LHCN-M2 (cell line): ENCODE measurements at regions not wholly inside any gene's neighbourhood (a gene's known extent, or its start where the extent isn't known, plus 50 kb on each side); places are given as distances from the start of the nearest gene placed in this dataset.

Experiments used
- DNase-seq: peaks from one replicate; pipeline ENCODE4 v3.0.0-alpha.2; 2012; ENCODE audit warnings: low read depth

DNA sequence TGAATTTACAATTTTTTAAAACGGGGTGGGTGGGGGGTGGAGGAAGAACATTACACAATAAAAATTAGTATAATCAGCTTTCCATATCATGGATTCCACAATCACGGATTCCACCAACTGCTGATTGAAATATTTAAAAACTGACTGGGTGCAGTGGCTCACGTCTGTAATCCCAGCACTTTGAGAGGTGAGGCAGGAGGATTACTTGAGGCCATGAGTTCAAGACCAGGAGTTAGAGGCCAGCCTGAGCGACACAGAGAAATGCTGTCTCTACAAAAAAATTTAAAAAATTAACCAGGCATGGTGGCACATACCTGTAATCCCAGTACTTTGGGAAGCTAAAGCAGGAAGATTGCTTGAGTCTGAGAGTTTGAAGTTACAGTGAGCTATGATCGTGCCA, 254.7 kb downstream of the ATG4C start:
- DNase-seq = no peak

DNA sequence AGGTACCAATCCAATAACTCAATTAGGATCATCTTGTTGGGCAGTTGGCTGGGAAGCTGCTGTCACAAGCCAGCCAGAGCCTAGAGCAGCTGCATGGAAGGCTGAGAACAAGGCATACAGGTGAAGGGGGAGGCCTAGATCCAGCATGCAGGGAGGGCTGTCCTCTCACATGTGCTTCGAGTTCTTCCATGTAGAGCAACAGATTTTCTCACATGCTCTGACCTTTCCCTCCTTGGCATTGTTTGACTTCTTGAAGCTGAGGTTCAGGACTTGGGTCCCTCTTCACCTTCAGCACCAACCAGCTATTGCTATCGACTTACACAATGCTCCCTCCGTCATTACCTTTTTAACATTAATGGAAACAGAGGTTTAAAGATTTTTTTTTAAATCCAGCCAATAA, 257.7 kb downstream of the ATG4C start:
- DNase-seq = no peak

DNA sequence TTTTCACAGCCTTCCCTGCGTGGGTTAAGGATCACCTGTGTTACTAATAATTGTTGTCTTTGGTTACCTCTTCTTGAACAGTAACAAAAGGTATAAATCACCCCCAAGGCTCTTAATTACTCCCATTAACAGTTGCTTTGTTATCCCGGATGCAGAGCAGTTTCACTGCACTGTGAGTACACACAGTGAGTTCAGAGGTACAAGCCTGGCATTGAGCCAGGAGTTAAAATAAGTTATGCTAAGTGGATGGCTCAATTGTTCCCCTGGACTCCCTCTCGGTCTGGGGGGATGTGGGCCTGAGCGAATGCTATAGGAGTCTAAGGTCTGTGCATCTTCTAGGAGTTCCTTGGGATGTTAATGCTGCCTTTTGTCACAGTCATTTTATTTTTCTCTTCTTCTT, 258.3 kb downstream of the ATG4C start:
- no peak for DNase-seq

DNA sequence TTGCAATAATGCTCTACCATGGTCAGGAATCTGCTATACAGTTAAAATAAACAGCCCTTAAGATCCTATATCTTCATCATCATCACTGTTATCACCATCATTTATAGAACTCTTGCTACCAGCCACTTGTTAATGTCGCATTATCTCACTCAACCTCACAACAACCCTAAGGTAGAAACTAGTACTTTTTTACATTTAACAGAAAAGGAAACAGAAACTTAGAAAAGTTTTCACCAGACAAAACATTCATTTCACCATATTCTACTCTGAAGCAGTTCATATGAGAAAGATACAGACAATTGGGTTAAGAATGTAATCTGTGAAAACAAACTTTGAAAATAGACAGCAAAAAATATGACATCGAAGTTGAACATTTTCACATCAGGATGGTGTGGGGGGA, 262.6 kb downstream of the ATG4C start:
- no peak for DNase-seq

DNA sequence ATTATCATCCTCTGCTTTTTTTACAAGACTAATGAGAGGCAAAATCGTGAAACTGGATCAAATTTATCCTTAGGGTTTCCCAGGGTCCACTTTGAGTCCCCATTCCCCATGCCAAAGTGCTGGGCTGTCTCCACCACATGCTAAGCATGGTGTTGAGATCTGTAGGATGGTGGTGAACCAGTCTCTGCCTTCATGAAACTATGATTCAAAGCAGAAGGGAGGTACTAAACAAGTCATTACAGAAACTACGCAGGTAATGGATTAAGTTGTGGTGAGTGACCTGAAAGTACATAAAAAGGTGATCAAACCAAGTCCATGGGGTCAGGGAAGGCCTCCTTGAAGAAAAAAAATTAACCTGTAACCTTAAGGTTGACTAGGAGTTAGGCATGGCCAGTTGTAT, 265.2 kb downstream of the ATG4C start:
- DNase-seq = no peak

DNA sequence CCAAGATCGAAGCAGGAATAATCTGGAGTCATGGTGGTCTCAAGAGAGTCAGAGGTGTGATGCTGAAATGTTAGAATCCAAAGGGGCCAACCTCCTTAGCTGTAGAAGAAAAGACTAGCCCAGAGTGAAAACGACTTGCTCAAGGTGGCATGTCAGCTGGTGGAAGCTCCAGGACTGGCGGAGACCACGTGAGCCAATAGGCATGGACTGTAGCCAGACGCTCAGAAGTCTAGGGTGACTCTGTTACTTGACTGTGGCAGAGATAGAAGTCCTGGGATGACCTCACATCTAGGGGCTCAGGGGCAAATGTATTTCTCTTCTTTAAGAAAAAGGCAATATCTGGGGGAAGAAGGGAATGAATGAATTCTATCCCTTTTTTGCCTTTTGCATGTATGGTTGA, 267.4 kb downstream of the ATG4C start:
- DNase-seq = no peak

DNA sequence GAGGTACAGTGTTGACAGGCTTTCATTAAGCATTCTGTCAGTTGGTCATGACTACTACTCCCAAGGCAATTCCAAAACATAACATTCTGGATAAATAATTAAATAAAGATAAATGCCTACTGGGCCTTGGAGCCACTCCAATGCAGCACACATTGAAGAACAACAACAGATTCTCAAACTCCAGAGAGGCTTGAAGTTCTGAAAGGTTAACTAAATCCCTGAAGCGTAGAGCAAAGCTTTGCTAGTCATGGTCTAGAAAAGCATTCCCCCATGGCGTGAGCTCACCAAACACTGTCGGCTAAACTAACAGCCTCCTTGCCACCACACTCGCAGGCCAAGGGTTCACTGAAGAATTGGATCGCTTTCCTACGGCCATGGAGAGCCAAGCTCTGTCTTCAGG, 268.0 kb downstream of the ATG4C start:
- no peak for DNase-seq

DNA sequence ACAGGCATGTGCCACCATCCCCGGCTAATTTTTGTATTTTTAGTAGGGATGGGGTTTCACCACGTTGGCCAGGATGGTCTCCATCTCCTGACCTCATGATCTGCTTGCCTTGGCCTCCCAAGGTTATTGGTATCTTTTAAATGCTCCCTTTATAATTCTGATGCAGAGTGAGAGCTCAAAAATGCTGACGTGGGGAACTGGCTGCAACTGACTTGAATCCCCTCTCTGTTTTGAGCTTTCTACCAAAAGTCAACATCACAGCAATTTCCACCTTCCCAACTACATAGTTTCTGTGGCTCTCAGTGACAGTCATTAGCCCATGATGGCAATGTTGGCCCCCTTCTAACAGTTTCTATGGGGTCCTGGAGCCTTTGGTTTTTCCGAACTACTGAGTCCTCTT, 268.2 kb upstream of the FOXD3 start:
- DNase-seq = no peak

DNA sequence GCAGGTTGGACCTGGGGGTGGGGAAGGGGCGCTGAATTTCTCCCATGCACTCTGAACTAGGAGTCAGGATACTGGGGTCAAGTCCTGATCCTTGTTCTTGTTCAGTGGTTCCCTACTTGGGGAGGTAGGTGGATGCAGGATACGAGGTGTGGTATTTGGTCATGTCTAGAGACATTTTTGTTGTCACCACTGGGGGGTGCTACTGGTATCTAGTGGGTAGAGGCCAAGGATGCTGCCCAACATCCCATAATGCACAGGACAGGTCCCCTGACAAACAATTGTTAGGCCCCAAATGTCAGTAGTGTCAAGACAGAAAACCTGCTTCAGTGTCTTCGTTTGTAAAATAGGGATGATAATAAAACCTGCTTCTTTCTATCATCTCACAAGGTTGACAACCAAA, 259.0 kb upstream of the FOXD3 start:
- no peak for DNase-seq

DNA sequence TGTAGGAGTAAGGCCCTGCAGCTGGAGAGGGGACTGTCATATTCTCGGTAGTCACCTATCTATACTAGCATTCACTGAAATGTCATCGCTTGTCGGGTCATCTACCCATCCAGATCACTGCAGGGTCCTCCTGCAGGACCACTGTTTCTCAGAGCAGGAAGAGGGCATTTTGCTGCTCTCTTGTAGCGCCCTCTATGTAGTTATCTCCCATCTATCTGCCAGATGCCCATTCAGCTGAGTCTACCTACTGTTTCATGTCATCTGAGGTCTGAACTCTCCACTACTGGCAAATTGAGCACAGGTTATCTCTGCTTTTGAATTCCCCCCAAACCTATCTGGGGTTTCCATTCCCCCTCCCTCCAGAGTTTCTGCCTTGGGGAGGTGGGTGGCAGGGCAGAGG, 258.2 kb upstream of the FOXD3 start:
- DNase-seq = no peak

DNA sequence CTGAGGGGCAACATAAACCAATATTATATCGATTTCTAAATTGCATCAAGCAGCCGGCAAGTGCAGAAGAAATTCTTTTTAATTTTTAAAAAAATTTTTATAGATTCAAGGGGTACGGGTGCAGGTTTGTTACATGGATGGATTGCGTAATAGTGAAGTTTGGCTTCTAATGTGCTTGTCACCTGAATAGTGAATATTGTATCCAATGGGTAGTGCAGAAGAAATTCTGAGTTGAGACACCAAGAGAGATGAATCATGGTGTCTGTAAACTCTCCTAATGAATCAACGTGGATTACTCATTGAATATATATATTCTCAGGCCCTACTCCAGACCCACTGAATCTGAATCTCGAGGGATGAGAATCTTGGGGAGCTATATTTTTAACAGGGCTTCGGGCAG, 253.7 kb upstream of the FOXD3 start:
- DNase-seq = no peak

DNA sequence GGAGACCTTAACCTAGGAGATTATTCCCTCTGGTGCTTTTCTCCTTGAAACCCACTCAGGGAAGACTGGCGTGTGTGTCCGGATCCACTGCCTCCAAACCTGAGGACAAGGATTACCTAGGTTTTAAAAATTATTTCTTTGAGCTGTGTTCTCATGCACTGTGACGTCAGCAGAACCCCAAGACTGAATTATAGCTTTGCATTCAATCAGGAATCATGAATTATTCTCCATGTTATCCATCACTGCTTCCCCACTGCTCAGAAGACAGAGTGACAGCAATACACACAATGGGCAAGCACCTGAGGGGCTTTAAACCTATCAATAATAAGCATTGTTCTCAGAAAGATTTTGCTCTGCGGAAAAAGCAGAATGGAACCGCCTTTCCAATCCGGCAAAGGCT, 253.2 kb upstream of the FOXD3 start:
- no peak for DNase-seq

DNA sequence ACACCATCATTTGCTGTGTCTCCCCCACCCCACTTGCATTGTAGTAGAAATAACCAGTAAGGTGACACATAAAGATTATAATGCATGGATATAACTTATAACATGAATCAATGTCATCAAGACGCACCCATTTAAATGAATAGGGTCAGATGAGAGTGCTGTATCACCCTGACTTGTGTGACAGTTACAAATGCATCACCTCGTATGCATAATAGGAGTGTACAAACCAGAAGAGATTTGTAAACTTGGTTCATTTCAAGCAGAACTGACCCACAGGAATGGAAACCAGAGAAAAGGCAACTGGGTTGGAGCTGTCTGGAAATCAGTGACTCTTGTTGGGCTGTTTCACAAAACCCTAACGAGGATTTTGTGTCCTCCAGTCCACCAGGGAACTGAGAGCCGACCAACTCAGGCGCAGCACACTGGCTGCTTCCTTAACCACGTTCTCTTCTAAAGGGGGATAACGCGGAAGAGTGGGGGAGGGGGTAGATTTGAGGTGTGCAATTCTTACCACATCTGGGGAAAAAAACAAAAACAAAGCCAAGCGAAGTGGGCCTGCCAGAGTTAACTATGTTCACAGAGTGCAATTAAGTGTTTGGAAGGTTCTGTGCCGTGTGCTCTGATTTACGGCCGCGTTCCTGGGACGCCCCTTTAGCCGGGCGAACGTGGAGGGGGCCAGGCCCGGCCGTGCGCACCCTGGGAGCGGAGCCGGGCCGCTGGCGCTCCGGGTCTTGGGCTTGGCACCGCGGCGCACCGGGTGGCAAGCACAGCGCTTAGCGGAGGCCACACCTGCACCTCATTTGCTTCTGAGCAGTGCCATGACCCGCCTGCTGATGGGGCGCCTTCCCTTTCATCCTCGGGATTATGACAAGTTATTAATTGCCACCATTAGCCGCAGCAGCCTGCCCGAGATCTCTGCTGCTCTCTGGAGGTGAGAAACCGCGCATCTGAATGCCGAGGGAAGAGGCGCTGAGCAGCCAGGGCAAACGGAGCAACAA, 248.8 kb upstream of the FOXD3 start:
- DNase-seq = no peak

DNA sequence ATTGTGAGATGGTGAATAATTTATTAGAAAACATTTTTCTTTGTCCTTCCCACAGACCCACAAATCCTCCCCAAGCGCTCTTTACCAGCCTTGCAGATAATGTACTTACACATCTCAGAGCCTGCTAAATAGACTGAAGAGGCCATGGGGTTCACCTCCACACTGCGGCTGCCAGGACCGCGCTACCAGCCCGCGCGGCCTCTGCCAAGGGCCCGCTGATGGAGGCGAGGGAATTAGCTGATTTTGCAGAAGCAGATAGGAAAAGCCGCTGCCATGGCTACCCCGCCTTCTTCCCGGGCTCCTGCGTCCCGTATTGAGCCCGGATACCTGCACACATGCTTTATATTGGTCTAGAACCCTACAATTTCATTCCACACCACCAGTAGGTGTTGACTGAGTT, 248.0 kb upstream of the FOXD3 start:
- DNase-seq = no peak

DNA sequence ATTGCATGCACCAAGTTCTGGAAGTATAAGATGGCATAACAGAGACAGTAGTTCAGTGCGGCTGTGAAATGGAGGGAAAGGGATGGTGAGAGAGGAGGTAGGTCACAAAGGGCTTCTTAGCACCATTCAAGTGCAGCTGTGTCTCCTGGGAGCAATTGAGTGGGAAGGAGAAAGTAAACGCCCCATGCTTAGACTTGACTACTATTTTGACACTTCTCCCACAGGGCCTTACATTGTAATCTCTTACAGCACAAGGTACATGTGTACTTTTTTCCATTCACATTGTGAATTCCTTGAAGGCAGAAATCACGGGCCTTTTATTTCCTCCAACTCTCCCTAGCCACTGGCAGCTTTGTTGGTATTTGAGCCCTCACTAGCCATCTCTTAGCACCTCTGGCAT, 239.6 kb upstream of the FOXD3 start:
- DNase-seq = no peak

DNA sequence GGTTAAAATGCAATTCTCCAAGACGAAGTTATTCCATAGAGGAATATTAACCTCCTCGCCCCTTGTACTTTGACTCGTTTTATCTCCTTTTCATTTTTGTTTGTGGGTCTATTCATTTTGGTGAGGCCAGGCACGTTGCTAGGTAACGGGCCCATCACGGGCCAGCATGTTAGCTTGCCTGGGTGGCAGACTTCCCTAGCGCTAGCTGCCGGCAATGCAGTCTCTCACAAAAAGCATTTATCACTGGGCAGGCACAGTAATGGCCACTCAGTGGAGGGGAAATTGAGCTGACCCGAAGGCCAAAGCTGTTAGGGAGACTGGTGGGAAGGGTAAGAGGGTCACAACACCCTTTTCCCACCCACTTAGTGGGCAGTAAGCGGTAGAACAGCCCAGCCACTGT, 234.4 kb upstream of the FOXD3 start:
- peak; percentile 12 for DNase-seq

DNA sequence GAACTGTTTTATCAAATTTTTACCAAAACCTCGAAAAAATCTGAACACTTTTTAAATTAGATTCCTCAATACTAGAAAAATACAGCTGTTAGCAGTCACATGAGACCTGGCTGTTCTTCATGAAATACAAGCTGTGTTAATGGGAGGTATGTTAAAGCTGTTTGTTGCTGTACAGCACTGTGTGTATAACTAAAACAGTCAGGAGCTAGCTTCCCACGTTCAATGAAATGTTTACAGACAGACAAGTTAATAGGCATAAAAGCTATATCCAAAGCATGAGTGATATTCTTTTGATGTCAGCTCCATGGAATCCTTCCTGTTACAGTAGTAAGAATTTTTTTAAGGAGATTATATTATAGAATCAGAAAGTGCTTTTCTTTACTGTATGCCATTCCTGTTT, 223.2 kb upstream of the FOXD3 start:
- DNase-seq = no peak

DNA sequence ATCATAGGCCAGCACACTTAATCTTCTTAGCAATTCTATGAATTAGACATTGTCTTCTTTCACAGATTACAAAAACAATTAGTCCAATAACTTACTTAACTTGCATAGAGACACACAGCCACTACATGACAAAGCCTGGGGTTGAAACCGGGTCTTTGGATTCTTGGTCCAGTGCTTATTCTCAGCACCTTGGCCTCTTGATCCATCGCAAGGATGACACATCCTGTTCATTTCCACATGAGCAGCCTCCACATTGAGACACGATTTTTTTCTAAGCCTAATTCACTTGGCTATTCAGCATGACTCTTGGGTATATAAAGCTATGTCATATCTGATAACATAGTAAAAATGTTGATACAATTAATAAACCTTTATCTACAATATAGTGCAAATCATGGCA, 221.0 kb upstream of the FOXD3 start:
- DNase-seq = no peak

DNA sequence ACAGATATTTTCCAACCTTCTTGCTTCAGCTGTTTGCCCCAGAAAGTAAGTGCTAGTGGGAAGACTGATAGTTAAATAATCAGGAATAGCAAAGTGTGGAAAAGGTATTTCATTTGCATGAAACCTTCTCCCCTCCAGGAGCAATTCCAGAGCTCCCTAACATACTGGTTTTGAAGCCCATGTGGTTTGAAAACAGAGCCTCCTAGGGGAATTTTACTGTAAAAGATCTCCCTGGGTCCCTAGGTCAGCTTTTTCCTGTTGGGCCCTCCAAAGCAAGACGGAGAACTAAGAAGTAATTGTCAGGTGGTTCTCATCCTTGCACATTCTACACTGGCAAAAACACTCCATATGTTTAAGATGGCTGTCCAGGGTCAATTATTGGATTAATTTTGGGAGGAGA, 218.7 kb upstream of the FOXD3 start:
- no peak for DNase-seq

DNA sequence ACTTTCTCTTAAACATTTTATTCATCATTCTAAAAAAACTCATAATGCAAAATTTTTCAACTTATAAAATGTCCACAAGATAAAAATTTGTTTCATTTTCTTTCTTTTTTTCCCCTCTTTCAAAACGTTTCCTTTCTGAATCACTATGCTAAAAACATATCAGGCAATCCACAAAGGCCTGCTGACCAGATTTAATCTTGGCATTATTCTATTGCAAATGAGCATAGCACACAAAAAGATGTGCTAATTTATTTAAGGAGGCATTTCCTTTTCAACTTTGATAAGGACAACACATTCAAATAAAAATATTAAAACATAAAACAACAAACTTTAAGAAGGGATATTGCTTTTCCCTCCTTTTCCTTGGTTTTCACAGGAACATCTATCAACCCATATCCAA, 215.3 kb upstream of the FOXD3 start:
- DNase-seq = no peak

DNA sequence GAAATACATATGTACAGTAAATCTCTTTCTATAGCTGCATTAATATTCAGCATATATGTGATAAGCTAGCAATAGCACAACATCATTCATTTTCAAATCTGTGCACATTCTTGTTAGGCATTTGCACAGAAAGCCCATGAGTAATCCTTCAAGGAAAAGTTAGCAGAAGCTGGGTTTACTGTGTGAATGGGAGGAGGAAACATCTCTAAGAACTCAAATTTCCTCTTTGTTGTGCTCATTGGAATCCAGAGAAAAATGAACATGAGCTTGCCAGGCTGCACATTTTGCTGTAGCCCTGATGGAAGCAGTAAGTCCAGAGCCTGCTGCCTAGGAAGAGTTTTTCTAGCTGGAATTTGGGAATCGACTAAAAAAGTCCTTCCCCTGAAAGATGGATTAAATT, 214.2 kb upstream of the FOXD3 start:
- DNase-seq = no peak

DNA sequence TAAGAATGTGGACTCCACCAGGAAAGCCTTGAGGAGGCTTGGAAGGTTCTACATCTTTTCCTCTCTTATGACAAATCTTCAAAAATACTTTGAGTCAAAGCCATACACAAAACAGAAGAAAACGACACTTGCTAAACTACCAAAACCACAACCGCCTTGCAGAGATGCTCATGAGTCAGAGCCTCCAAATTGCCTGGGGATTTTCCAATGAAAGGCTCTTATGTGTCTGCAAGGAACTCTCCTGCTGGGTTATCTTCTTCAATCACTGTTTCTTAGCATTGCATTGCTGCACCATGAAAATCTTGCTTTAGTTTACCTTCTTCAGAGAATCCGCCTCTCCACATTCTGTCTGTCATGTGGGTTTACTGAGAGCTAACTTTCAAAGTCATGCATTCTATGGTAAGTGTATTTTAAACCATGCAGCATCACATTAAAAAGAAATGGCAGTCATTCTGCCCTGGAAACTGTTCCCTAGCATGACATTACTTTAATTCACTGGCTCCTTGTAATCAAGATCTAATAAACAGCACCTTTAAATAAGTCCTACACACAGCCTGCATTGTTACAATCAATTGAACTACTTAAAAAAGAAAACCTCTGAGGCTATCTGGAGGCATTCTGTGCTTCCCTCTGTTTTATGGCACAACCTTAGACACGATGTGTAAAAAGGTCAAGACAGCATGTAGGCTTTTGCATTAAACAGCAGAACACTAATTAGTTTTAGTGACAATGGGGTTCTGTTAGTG, 210.0 kb upstream of the FOXD3 start:
- DNase-seq = peak; percentile 83

DNA sequence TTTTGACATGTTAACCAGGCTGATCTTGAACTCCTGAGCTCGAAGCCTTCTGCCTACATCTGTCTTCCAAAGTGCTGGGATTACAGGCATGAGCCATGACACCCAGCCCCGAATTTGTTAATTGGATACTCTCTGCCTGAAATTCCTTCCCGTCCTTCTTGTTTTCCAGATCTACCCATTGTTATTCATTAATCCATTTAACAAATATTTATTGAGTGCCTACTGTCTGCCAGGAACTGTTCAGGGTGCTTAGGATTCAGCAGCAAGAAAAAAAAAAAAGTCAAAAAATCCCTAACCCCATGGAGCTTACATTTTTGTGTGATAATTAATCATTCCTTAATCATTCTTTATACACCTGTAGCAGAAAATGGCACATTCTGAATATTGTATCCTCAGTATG, 206.8 kb upstream of the FOXD3 start:
- DNase-seq = no peak
